Left ventricle myocardium inferior (tissue), 1 donor: ENCODE measurements at regions not wholly inside any gene's neighbourhood (a gene's known extent, or its start where the extent isn't known, plus 50 kb on each side); places are given as distances from the start of the nearest gene placed in this dataset.

Source experiments
- DNase-seq: peaks from one replicate; pipeline ENCODE4 v3.0.0-alpha.2; 2020
- H3K27ac ChIP-seq: fragments of 200-600 bp; replicated peaks from 2 replicates; pipeline ENCODE4 v1.8.0; 2021
- H3K27me3 ChIP-seq: fragments of 200-600 bp; 2 replicates; pipeline ENCODE4 v1.8.0; 2021; ENCODE audit warnings: low read depth
- H3K36me3 ChIP-seq: fragments of 200-600 bp; 2 replicates; pipeline ENCODE4 v1.8.0; 2021
- H3K4me1 ChIP-seq: fragments of 200-600 bp; 2 replicates; pipeline ENCODE4 v1.8.0; 2021
- H3K4me3 ChIP-seq: fragments of 200-600 bp; 2 replicates; pipeline ENCODE4 v1.8.0; 2021; ENCODE audit warnings: mild to moderate bottlenecking, moderate library complexity
- H3K9me3 ChIP-seq: fragments of 200-600 bp; replicated peaks from 2 replicates; pipeline ENCODE4 v1.8.0; 2021
- CTCF ChIP-seq: fragments of 200-600 bp; IDR thresholded peaks from 2 replicates; pipeline ENCODE4 v1.8.0; 2021; ENCODE audit warnings: antibody characterized with exemption, mild to moderate bottlenecking, borderline replicate concordance
- intact Hi-C: fragments of 100-400 bp; cut with micrococcal nuclease; formaldehyde crosslinking; loops from one replicate; pipeline ENCODE4 v1.11.0; 2022
- donor health status: DM: no; HTN: yes; CAD: no; lungs with severe emphysema.

- no peak for DNase-seq
- no peak for TF ChIP-seq CTCF
- H3K9me3 ChIP-seq = no peaks in the 10 kb centered on the region
- H3K36me3 ChIP-seq = no peaks in the 10 kb centered on the region
- intact Hi-C loops = no loop called here
- H3K27me3 ChIP-seq = peaks cover 73% of the 10 kb centered on the region
- no peak overlapping the region for H3K4me3 ChIP-seq
- no peak overlapping the region for H3K27ac ChIP-seq
- peaks cover 6% of the 10 kb centered on the region for H3K4me1 ChIP-seq
Observed at GRCh38 chr20:37598575-37599342, 71.1 kb upstream of the BLCAP start.

- Histone ChIP-seq H3K9me3 (no peaks in the 10 kb centered on the region), H3K4me1 (peaks cover 6% of the 10 kb centered on the region), H3K36me3 (no peaks in the 10 kb centered on the region), H3K27ac (no peak overlapping the region), H3K27me3 (peaks cover 80% of the 10 kb centered on the region), H3K4me3 (no peak overlapping the region)
- intact Hi-C loops = no loop called here
- TF ChIP-seq CTCF = no peak
- DNase-seq = no peak
Observed at GRCh38 chr20:37598100-37598543, 70.4 kb upstream of the BLCAP start.

GRCh38 chr20:37596890-37597536 is 69.3 kb upstream of the BLCAP start:
- Histone ChIP-seq H3K4me3 (no peak overlapping the region), H3K36me3 (no peaks in the 10 kb centered on the region), H3K27me3 (peaks cover 91% of the 10 kb centered on the region), H3K27ac (no peak overlapping the region), H3K9me3 (no peaks in the 10 kb centered on the region), H3K4me1 (peaks cover 6% of the 10 kb centered on the region)
- DNase-seq = no peak
- TF ChIP-seq CTCF = no peak
- intact Hi-C loops = no loop called here

GRCh38 chr20:37596168-37596567 is 68.5 kb upstream of the BLCAP start:
- intact Hi-C loops = no loop called here
- no peaks in the 10 kb centered on the region for H3K36me3 ChIP-seq
- no peak overlapping the region for H3K27ac ChIP-seq
- H3K27me3 ChIP-seq = peaks cover 94% of the 10 kb centered on the region
- no peak for TF ChIP-seq CTCF
- no peak overlapping the region for H3K4me3 ChIP-seq
- peaks cover 6% of the 10 kb centered on the region for H3K4me1 ChIP-seq
- DNase-seq = no peak
- no peaks in the 10 kb centered on the region for H3K9me3 ChIP-seq

GRCh38 chr20:37593710-37594109 is 66.0 kb upstream of the BLCAP start:
- H3K27me3 ChIP-seq = peaks cover 79% of the 10 kb centered on the region
- peaks cover 6% of the 10 kb centered on the region for H3K4me1 ChIP-seq
- no peak overlapping the region for H3K27ac ChIP-seq
- no peak for TF ChIP-seq CTCF
- no peaks in the 10 kb centered on the region for H3K36me3 ChIP-seq
- intact Hi-C loops = no loop called here
- H3K9me3 ChIP-seq = no peaks in the 10 kb centered on the region
- no peak for DNase-seq
- H3K4me3 ChIP-seq = no peak overlapping the region
